ENCODE measurements at regions not wholly inside any gene's neighbourhood (a gene's known extent, or its start where the extent isn't known, plus 50 kb on each side); places are given as distances from the start of the nearest gene placed in this dataset.

DNA sequence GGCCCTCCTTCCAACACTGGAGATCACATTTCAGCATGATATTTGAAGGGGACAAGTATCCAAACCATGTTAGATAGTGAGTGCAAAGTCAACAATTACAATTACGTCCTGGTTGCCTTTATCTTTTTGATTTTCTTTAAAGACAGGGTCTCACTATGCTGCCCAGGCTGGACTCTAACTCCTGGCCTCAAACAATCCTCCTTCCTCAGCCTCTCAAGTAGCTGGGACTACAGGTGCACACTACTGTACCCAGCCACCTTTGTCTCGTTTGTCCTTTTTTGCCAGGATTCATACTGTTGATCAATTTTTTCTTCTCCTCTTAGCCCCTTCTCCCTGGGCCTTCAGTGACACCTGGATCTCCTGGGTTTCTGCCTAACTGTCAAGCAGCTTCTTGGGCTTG lies 240.5 kb upstream of the FANCL start:
- TF ChIP-seq, protein P1, sequence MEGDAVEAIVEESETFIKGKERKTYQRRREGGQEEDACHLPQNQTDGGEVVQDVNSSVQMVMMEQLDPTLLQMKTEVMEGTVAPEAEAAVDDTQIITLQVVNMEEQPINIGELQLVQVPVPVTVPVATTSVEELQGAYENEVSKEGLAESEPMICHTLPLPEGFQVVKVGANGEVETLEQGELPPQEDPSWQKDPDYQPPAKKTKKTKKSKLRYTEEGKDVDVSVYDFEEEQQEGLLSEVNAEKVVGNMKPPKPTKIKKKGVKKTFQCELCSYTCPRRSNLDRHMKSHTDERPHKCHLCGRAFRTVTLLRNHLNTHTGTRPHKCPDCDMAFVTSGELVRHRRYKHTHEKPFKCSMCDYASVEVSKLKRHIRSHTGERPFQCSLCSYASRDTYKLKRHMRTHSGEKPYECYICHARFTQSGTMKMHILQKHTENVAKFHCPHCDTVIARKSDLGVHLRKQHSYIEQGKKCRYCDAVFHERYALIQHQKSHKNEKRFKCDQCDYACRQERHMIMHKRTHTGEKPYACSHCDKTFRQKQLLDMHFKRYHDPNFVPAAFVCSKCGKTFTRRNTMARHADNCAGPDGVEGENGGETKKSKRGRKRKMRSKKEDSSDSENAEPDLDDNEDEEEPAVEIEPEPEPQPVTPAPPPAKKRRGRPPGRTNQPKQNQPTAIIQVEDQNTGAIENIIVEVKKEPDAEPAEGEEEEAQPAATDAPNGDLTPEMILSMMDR (IDR thresholded peaks at IDR 0.05; ENCODE audit: low read depth, low read length): no peak
- no peak for TF ChIP-seq EZH2phosphoT487 (IDR thresholded peaks at IDR 0.05; ENCODE audit: low read depth)

All from OCI-LY3 (cell line).